HEK293 (cell line): ENCODE measurements at regions not wholly inside any gene's neighbourhood (a gene's known extent, or its start where the extent isn't known, plus 50 kb on each side); places are given as distances from the start of the nearest gene placed in this dataset.

Experiments used
- CTCF ChIA-PET: fragments of 350-600 bp; formaldehyde crosslinking; extraction: SDS; loops from one replicate; lab custom pipeline; 2021; ENCODE audit warnings: antibody characterized with exemption; lab: Yijun Ruan, JAX
- POLR2A ChIA-PET: fragments of 300-600 bp; formaldehyde crosslinking; extraction: SDS; loops from one replicate; lab custom pipeline; 2020; ENCODE audit warnings: antibody characterized with exemption, inconsistent platforms; lab: Yijun Ruan, JAX
- H3K27ac ChIP-seq: fragments of 200-500 bp; sonication (Bioruptor generic); 2 replicates; pipeline ENCODE4 v1.5.1; 2014; ENCODE audit warnings: low read depth, low read length, control low read depth, inconsistent platforms; ENCODE audit errors: extremely low read depth
- H3K36me3 ChIP-seq, 2 experiments: fragments of 200-500 bp in 1 of 2; sonication (Bioruptor generic) in 1 of 2; 1 replicate in 1 of 2; 2 replicates in 1 of 2; pipeline ENCODE4 v1.5.1; 2014 to 2017; ENCODE audit warnings: inconsistent platforms in 2 of 2, low read length in 2 of 2; ENCODE audit not compliant: control insufficient read depth in 2 of 2, insufficient read depth in 1 of 2
- H3K4me1 ChIP-seq: fragments of 200-500 bp; sonication (Bioruptor generic); 2 replicates; pipeline ENCODE4 v1.5.1; 2014; ENCODE audit warnings: mild to moderate bottlenecking, low read length, inconsistent platforms; ENCODE audit not compliant: control insufficient read depth, insufficient read depth
- H3K4me3 ChIP-seq: 2 replicates; pipeline ENCODE4 v1.5.1; 2011; ENCODE audit warnings: low read depth, mild to moderate bottlenecking, control low read depth, low read length, moderate library complexity
- H3K9me3 ChIP-seq: fragments of 200-500 bp; sonication (Bioruptor generic); 2 replicates; pipeline ENCODE4 v1.5.1; 2014; ENCODE audit warnings: low read depth, low read length, inconsistent platforms; ENCODE audit not compliant: control insufficient read depth, insufficient read depth
- GFI1B ChIP-seq: fragments of 450-650 bp; formaldehyde crosslinking; IDR thresholded peaks from 2 replicates; pipeline ENCODE4 v1.5.1; 2016; ENCODE audit warnings: missing biosample characterization, missing genetic modification characterization
- PBX3 ChIP-seq: sonication (generic); formaldehyde crosslinking; IDR thresholded peaks from 2 replicates; pipeline ENCODE4 v1.8.1; 2022; ENCODE audit warnings: mild to moderate bottlenecking, moderate library complexity, missing genetic modification reagents
- SCRT2 ChIP-seq: fragments of 450-650 bp; formaldehyde crosslinking; IDR thresholded peaks from 2 replicates; pipeline ENCODE4 v1.5.1; 2016; ENCODE audit warnings: missing biosample characterization, missing genetic modification characterization
- SP2 ChIP-seq: fragments of 450-650 bp; formaldehyde crosslinking; IDR thresholded peaks from 2 replicates; pipeline ENCODE4 v1.5.1; 2016; ENCODE audit warnings: missing biosample characterization, missing genetic modification characterization
- YY1 ChIP-seq: fragments of 450-650 bp; formaldehyde crosslinking; IDR thresholded peaks from 2 replicates; pipeline ENCODE4 v1.5.1; 2018; ENCODE audit warnings: missing biosample characterization, missing genetic modification characterization
- ZBTB26 ChIP-seq: fragments of 450-650 bp; formaldehyde crosslinking; optimal IDR thresholded peaks from 2 replicates; pipeline ENCODE3; 2016; ENCODE audit warnings: missing biosample characterization, mild to moderate bottlenecking, missing genetic modification characterization
- ZBTB7A ChIP-seq: fragments of 450-650 bp; formaldehyde crosslinking; IDR thresholded peaks from 2 replicates; pipeline ENCODE4 v1.5.1; 2016; ENCODE audit warnings: low read depth, missing biosample characterization, missing genetic modification characterization
- ZFHX2 ChIP-seq: fragments of 450-650 bp; formaldehyde crosslinking; conservative IDR thresholded peaks from 2 replicates; pipeline ENCODE4 v1.5.1; 2016; ENCODE audit warnings: missing biosample characterization, missing genetic modification characterization
- ZNF155 ChIP-seq: fragments of 450-650 bp; formaldehyde crosslinking; IDR thresholded peaks from 2 replicates; pipeline ENCODE4 v1.5.1; 2016; ENCODE audit warnings: missing biosample characterization, missing genetic modification characterization
- ZNF157 ChIP-seq: fragments of 450-650 bp; formaldehyde crosslinking; IDR thresholded peaks from 2 replicates; pipeline ENCODE4 v1.5.1; 2016; ENCODE audit warnings: missing biosample characterization, missing genetic modification characterization
- ZNF175 ChIP-seq: fragments of 450-650 bp; formaldehyde crosslinking; IDR thresholded peaks from 2 replicates; pipeline ENCODE4 v1.5.1; 2016; ENCODE audit warnings: missing biosample characterization, missing genetic modification characterization
- ZNF18 ChIP-seq: fragments of 450-650 bp; formaldehyde crosslinking; IDR thresholded peaks from 2 replicates; pipeline ENCODE4 v1.5.1; 2016; ENCODE audit warnings: missing biosample characterization, missing genetic modification characterization
- ZNF214 ChIP-seq: fragments of 450-650 bp; formaldehyde crosslinking; IDR thresholded peaks from 2 replicates; pipeline ENCODE4 v1.5.1; 2017; ENCODE audit warnings: missing biosample characterization, mild to moderate bottlenecking, missing genetic modification characterization, borderline replicate concordance
- ZNF354C ChIP-seq: fragments of 450-650 bp; formaldehyde crosslinking; IDR thresholded peaks from 2 replicates; pipeline ENCODE4 v1.5.1; 2016; ENCODE audit warnings: missing biosample characterization, missing genetic modification characterization, low read depth, borderline replicate concordance
- ZNF488 ChIP-seq: fragments of 450-650 bp; formaldehyde crosslinking; IDR thresholded peaks from 2 replicates; pipeline ENCODE4 v1.5.1; 2016; ENCODE audit warnings: missing biosample characterization, missing genetic modification characterization
- ZNF518A ChIP-seq: fragments of 450-650 bp; formaldehyde crosslinking; conservative IDR thresholded peaks from 2 replicates; pipeline ENCODE4 v1.5.1; 2016; ENCODE audit warnings: low read depth, missing biosample characterization, missing genetic modification characterization
- ZNF585B ChIP-seq: fragments of 450-650 bp; formaldehyde crosslinking; IDR thresholded peaks from 2 replicates; pipeline ENCODE4 v1.5.1; 2016; ENCODE audit warnings: missing biosample characterization, missing genetic modification characterization
- ZNF664 ChIP-seq: fragments of 450-650 bp; formaldehyde crosslinking; IDR thresholded peaks from 2 replicates; pipeline ENCODE4 v1.5.1; 2016; ENCODE audit warnings: missing biosample characterization, missing genetic modification characterization
- ZNF701 ChIP-seq: fragments of 450-650 bp; formaldehyde crosslinking; IDR thresholded peaks from 2 replicates; pipeline ENCODE4 v1.5.1; 2016; ENCODE audit warnings: missing biosample characterization, missing genetic modification characterization
- ZSCAN16 ChIP-seq: fragments of 450-650 bp; formaldehyde crosslinking; IDR thresholded peaks from 2 replicates; pipeline ENCODE4 v1.5.1; 2016; ENCODE audit warnings: missing biosample characterization, missing genetic modification characterization
- ZSCAN5A ChIP-seq: fragments of 450-650 bp; formaldehyde crosslinking; IDR thresholded peaks from 2 replicates; pipeline ENCODE4 v1.5.1; 2016; ENCODE audit warnings: missing biosample characterization, missing genetic modification characterization

- CTCF ChIA-PET: interaction anchor here (0.6 to 1.0 kb wide), 2 partner anchors 584 to 759 kb away, joined by 3 read pairs; no protein-coding TSS in a partner anchor
- H3K36me3 ChIP-seq: no peaks in the 10 kb centered on the region
Observed at GRCh38 chr1:55825461-55825860, 610.3 kb upstream of the USP24 start.

GRCh38 chr1:55824251-55824640 lies 609.1 kb upstream of the USP24 start:
- CTCF ChIA-PET: no interaction called here
- no peak overlapping the region for H3K27ac ChIP-seq
- TF ChIP-seq GFI1B: no peak
- no peak for TF ChIP-seq SCRT2
- no peak for TF ChIP-seq ZSCAN16 (tag by site-specific recombination)
- no peak for TF ChIP-seq ZNF585B
- H3K4me3 ChIP-seq: no peak overlapping the region
- POLR2A ChIA-PET: interaction anchor here (0.6 kb wide), 1 partner anchor 771 kb away, joined by 4 read pairs; no protein-coding TSS in a partner anchor
- no peaks in the 10 kb centered on the region for H3K36me3 ChIP-seq
- H3K9me3 ChIP-seq: no peaks in the 10 kb centered on the region
- H3K4me1 ChIP-seq: peaks cover 9% of the 10 kb centered on the region

More at GRCh38 chr1:55825461-55825860, 610.3 kb upstream of the USP24 start:
- H3K4me1 ChIP-seq: peaks cover 9% of the 10 kb centered on the region
- TF ChIP-seq ZNF214 (tag by site-specific recombination) (no peak), ZNF354C (tag by site-specific recombination) (no peak), ZBTB26 (tag by site-specific recombination) (no peak), ZNF175 (no peak), ZBTB7A (tag by site-specific recombination) (no peak), SP2 (tag by site-specific recombination) (no peak), PBX3 (no peak), ZSCAN5A (tag by site-specific recombination) (no peak), YY1 (tag by site-specific recombination) (no peak), ZNF488 (tag by site-specific recombination) (no peak)
- no peak overlapping the region for H3K4me3 ChIP-seq
- POLR2A ChIA-PET: no interaction called here
- no peaks in the 10 kb centered on the region for H3K9me3 ChIP-seq
- no peak overlapping the region for H3K27ac ChIP-seq

- CTCF ChIA-PET: no interaction called here
- no peaks in the 10 kb centered on the region for H3K36me3 ChIP-seq
- no peak overlapping the region for H3K27ac ChIP-seq
- POLR2A ChIA-PET: no interaction called here
- H3K4me1 ChIP-seq: peaks cover 9% of the 10 kb centered on the region
- H3K9me3 ChIP-seq: no peaks in the 10 kb centered on the region
- H3K4me3 ChIP-seq: no peak overlapping the region
- TF ChIP-seq ZNF18 (tag by site-specific recombination) (no peak), ZFHX2 (tag by site-specific recombination) (no peak), ZNF664 (tag by site-specific recombination) (no peak), ZNF518A (tag by site-specific recombination) (no peak), ZNF157 (tag by site-specific recombination) (no peak), ZNF155 (tag by site-specific recombination) (no peak), ZNF701 (tag by site-specific recombination) (no peak)
Observed at GRCh38 chr1:55823541-55824250, 608.5 kb upstream of the USP24 start.
